Neural progenitor cell (in vitro differentiated cells): ENCODE measurements at regions not wholly inside any gene's neighbourhood (a gene's known extent, or its start where the extent isn't known, plus 50 kb on each side); places are given as distances from the start of the nearest gene placed in this dataset.

Experiments used
- EZH2 ChIP-seq: fragments of 200-600 bp; sonication (generic); IDR thresholded peaks from 2 replicates; pipeline ENCODE4 v1.6.1; 2017; ENCODE audit warnings: antibody characterized with exemption, mild to moderate bottlenecking, moderate library complexity
- TF ChIP-seq, protein P1 (sequence below): fragments of 200-600 bp; sonication (generic); IDR thresholded peaks from 2 replicates; pipeline ENCODE4 v1.5.1; 2017; ENCODE audit warnings: antibody characterized with exemption, mild to moderate bottlenecking

DNA sequence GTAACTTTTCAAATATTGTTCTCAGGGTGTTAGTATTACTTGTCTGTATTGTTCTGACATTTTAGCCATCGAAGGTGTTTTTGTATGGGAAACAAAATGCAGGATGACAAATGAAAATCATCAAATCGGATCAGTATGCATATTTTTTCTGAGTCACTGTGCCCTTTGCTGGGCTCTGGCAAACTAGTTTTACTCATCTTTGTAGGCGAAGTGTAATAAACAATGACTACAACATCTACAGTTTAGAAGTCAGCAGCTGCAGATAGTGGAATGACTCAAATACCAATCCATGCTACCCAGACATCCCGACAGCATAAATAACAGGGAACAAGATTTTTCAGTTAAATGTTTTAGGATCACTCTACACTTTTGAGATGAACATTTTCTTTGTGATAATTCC, 557.3 kb upstream of the TENM3 start:
- TF ChIP-seq, protein P1, sequence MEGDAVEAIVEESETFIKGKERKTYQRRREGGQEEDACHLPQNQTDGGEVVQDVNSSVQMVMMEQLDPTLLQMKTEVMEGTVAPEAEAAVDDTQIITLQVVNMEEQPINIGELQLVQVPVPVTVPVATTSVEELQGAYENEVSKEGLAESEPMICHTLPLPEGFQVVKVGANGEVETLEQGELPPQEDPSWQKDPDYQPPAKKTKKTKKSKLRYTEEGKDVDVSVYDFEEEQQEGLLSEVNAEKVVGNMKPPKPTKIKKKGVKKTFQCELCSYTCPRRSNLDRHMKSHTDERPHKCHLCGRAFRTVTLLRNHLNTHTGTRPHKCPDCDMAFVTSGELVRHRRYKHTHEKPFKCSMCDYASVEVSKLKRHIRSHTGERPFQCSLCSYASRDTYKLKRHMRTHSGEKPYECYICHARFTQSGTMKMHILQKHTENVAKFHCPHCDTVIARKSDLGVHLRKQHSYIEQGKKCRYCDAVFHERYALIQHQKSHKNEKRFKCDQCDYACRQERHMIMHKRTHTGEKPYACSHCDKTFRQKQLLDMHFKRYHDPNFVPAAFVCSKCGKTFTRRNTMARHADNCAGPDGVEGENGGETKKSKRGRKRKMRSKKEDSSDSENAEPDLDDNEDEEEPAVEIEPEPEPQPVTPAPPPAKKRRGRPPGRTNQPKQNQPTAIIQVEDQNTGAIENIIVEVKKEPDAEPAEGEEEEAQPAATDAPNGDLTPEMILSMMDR = no peak
- TF ChIP-seq EZH2 = no peak
